ENCODE measurements at regions not wholly inside any gene's neighbourhood (a gene's known extent, or its start where the extent isn't known, plus 50 kb on each side); places are given as distances from the start of the nearest gene placed in this dataset.

DNA sequence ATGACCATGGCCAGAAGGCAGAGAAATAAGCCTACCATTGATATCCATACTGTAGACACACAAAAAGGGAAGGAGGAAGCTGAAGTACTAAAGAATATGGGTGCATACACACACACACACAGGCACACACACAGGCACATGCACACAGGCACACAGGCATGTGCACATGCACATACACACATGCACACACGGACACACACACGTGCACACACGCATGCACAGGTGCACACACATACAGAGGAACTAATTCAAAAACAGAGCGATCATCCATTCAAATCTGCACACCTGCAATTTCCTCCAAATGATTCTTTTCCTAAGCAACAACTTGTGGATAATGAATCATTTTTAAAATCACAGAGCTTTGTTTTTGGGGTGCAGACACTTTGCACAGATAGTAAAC is 166.7 kb upstream of the ADARB2 start:
- TF ChIP-seq FOS (IDR thresholded peaks at IDR 0.05; ENCODE audit: low read depth, low read length) (no peak), SMC3 (IDR thresholded peaks at IDR 0.05; ENCODE audit: low read depth, low read length) (no peak), POLR2A (IDR thresholded peaks at IDR 0.05; ENCODE audit: low read depth, low read length) (no peak), CTCF (conservative IDR thresholded peaks at IDR 0.05; ENCODE audit: low read depth, low read length) (no peak), RCOR1 (IDR thresholded peaks at IDR 0.05; ENCODE audit: insufficient replicate concordance, low read length) (no peak), RFX5 (IDR thresholded peaks at IDR 0.05; ENCODE audit: low read depth, low read length) (no peak), RAD21 (IDR thresholded peaks at IDR 0.05; ENCODE audit: low read length) (no peak), CHD1 (IDR thresholded peaks at IDR 0.05; ENCODE audit: low read depth, low read length) (no peak), MAZ (IDR thresholded peaks at IDR 0.05; ENCODE audit: borderline replicate concordance, low read depth, low read length) (no peak), BHLHE40 (IDR thresholded peaks at IDR 0.05; ENCODE audit: low read depth, low read length) (no peak), NFE2L2 (IDR thresholded peaks at IDR 0.05; ENCODE audit: low read depth, low read length) (no peak), CEBPB (IDR thresholded peaks at IDR 0.05; ENCODE audit: low read depth, low read length) (no peak)
- TF ChIP-seq, protein P1, sequence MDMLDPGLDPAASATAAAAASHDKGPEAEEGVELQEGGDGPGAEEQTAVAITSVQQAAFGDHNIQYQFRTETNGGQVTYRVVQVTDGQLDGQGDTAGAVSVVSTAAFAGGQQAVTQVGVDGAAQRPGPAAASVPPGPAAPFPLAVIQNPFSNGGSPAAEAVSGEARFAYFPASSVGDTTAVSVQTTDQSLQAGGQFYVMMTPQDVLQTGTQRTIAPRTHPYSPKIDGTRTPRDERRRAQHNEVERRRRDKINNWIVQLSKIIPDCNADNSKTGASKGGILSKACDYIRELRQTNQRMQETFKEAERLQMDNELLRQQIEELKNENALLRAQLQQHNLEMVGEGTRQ (IDR thresholded peaks at IDR 0.05; ENCODE audit: low read depth, low read length): no peak
